Spinal cord (tissue), 9 donors: ENCODE measurements at regions not wholly inside any gene's neighbourhood (a gene's known extent, or its start where the extent isn't known, plus 50 kb on each side); places are given as distances from the start of the nearest gene placed in this dataset.

Source experiments
- DNase-seq, 6 donors: peaks; one replicate each; pipeline versions ENCODE4 v3.0.0 to v3.0.0-alpha.2; 2013 to 2015; ENCODE audit warnings: low spot score in 6 of 6, low read depth in 4 of 6
- H3K27ac ChIP-seq: one replicate; pipeline ENCODE4 v1.5.1; 2013; ENCODE audit warnings: low read depth, low read length, control low read depth
- H3K27me3 ChIP-seq: one replicate; pipeline ENCODE4 v1.6.1; 2013; ENCODE audit warnings: low read length; ENCODE audit not compliant: control insufficient read depth, insufficient read depth
- H3K36me3 ChIP-seq: one replicate; pipeline ENCODE4 v1.6.1; 2013; ENCODE audit warnings: low read length; ENCODE audit not compliant: control insufficient read depth, insufficient read depth
- H3K4me1 ChIP-seq: one replicate; pipeline ENCODE4 v1.6.1; 2013; ENCODE audit warnings: low read length; ENCODE audit not compliant: control insufficient read depth, insufficient read depth
- H3K4me3 ChIP-seq: one replicate; pipeline ENCODE4 v1.5.1; 2013; ENCODE audit warnings: low read depth, low read length, control low read depth
- H3K9me3 ChIP-seq: one replicate; pipeline ENCODE4 v1.6.1; 2013; ENCODE audit warnings: low read length; ENCODE audit not compliant: control insufficient read depth, insufficient read depth
- WGBS: methylation state at CpG from one replicate; pipeline ENCODE4 v1.1.5; 2013; ENCODE audit warnings: missing lambda C conversion rate; ENCODE audit not compliant: insufficient coverage; 5-methylcytosine and 5-hydroxymethylcytosine counted together
- donor health status: healthy.

GRCh38 chr3:25155652-25156471 is 272.2 kb upstream of the RARB start:
- Histone ChIP-seq H3K27me3 (no peaks in the 10 kb centered on the region), H3K36me3 (no peaks in the 10 kb centered on the region), H3K4me3 (no peak overlapping the region), H3K4me1 (no peaks in the 10 kb centered on the region), H3K9me3 (no peaks in the 10 kb centered on the region), H3K27ac (peak overlapping the region; percentile 79)
- WGBS: 27% methylated on average over 3 of the region's 4 CpGs
- peak in 2 of 6 donors; percentile 46 to 64 for DNase-seq

GRCh38 chr3:25156626-25157025 is 271.4 kb upstream of the RARB start:
- H3K9me3 ChIP-seq: no peaks in the 10 kb centered on the region
- H3K27ac ChIP-seq: peak overlapping the region; percentile 79
- no peak for DNase-seq
- H3K4me3 ChIP-seq: no peak overlapping the region
- no peaks in the 10 kb centered on the region for H3K36me3 ChIP-seq
- H3K27me3 ChIP-seq: no peaks in the 10 kb centered on the region
- no CpG with 5 or more reads among the region's 5 CpGs for WGBS
- H3K4me1 ChIP-seq: no peaks in the 10 kb centered on the region

- Histone ChIP-seq H3K4me3 (no peak overlapping the region), H3K27ac (no peak overlapping the region), H3K4me1 (peaks cover 4% of the 10 kb centered on the region), H3K36me3 (no peaks in the 10 kb centered on the region), H3K27me3 (no peaks in the 10 kb centered on the region), H3K9me3 (no peaks in the 10 kb centered on the region)
- DNase-seq: no peak
- no CpG with 5 or more reads among the region's 3 CpGs for WGBS
These were observed 262.8 kb upstream of the RARB start for GRCh38 chr3:25165306-25165705.

GRCh38 chr3:25166016-25166415 is 262.0 kb upstream of the RARB start:
- no CpG with 5 or more reads among the region's 3 CpGs for WGBS
- peaks cover 4% of the 10 kb centered on the region for H3K4me1 ChIP-seq
- no peak overlapping the region for H3K4me3 ChIP-seq
- H3K9me3 ChIP-seq: no peaks in the 10 kb centered on the region
- no peak for DNase-seq
- no peaks in the 10 kb centered on the region for H3K36me3 ChIP-seq
- H3K27ac ChIP-seq: no peak overlapping the region
- H3K27me3 ChIP-seq: no peaks in the 10 kb centered on the region

- Histone ChIP-seq H3K36me3 (no peaks in the 10 kb centered on the region), H3K9me3 (no peaks in the 10 kb centered on the region), H3K27ac (no peak overlapping the region), H3K4me1 (peaks cover 4% of the 10 kb centered on the region), H3K27me3 (no peaks in the 10 kb centered on the region), H3K4me3 (no peak overlapping the region)
- no peak for DNase-seq
- no CpG with 5 or more reads among the region's 3 CpGs for WGBS
These were observed 258.9 kb upstream of the RARB start for GRCh38 chr3:25169151-25169550.

- Histone ChIP-seq H3K4me1 (peaks cover 4% of the 10 kb centered on the region), H3K27me3 (no peaks in the 10 kb centered on the region), H3K27ac (no peak overlapping the region), H3K4me3 (no peak overlapping the region), H3K9me3 (no peaks in the 10 kb centered on the region), H3K36me3 (no peaks in the 10 kb centered on the region)
- WGBS: 41% methylated on average over 3 of the region's 3 CpGs
- DNase-seq: peak in 1 of 6 donors; percentile 13
These were observed 258.0 kb upstream of the RARB start for GRCh38 chr3:25170021-25170420.

- H3K27me3 ChIP-seq: no peaks in the 10 kb centered on the region
- H3K36me3 ChIP-seq: no peaks in the 10 kb centered on the region
- H3K4me1 ChIP-seq: peaks cover 4% of the 10 kb centered on the region
- 0% methylated on average over 1 of the region's 4 CpGs for WGBS
- H3K4me3 ChIP-seq: no peak overlapping the region
- H3K27ac ChIP-seq: no peak overlapping the region
- peak in 1 of 6 donors; percentile 59 for DNase-seq
- H3K9me3 ChIP-seq: no peaks in the 10 kb centered on the region
These were observed 256.8 kb upstream of the RARB start for GRCh38 chr3:25171118-25171807.

GRCh38 chr3:25171897-25172296 is 256.2 kb upstream of the RARB start:
- 59% methylated on average over 5 of the region's 6 CpGs for WGBS
- DNase-seq: no peak
- peaks cover 4% of the 10 kb centered on the region for H3K4me1 ChIP-seq
- no peaks in the 10 kb centered on the region for H3K27me3 ChIP-seq
- no peaks in the 10 kb centered on the region for H3K9me3 ChIP-seq
- H3K36me3 ChIP-seq: no peaks in the 10 kb centered on the region
- no peak overlapping the region for H3K4me3 ChIP-seq
- peak overlapping the region; percentile 50 for H3K27ac ChIP-seq

GRCh38 chr3:25173606-25174005 is 254.5 kb upstream of the RARB start:
- Histone ChIP-seq H3K27ac (no peak overlapping the region), H3K9me3 (no peaks in the 10 kb centered on the region), H3K36me3 (no peaks in the 10 kb centered on the region), H3K4me1 (peaks cover 4% of the 10 kb centered on the region), H3K27me3 (no peaks in the 10 kb centered on the region), H3K4me3 (no peak overlapping the region)
- WGBS: no CpG with 5 or more reads among the region's 1 CpG
- DNase-seq: no peak

- H3K36me3 ChIP-seq: no peaks in the 10 kb centered on the region
- DNase-seq: no peak
- no peak overlapping the region for H3K27ac ChIP-seq
- peaks cover 4% of the 10 kb centered on the region for H3K4me1 ChIP-seq
- H3K4me3 ChIP-seq: no peak overlapping the region
- no peaks in the 10 kb centered on the region for H3K27me3 ChIP-seq
- H3K9me3 ChIP-seq: no peaks in the 10 kb centered on the region
- 93% methylated on average over 8 of the region's 13 CpGs for WGBS
These were observed 253.8 kb upstream of the RARB start for GRCh38 chr3:25174251-25174650.
